HG02798 (cell line): ENCODE measurements at regions not wholly inside any gene's neighbourhood (a gene's known extent, or its start where the extent isn't known, plus 50 kb on each side); places are given as distances from the start of the nearest gene placed in this dataset.
"Not testable (repeated sequence)": the region's sequence is repeated elsewhere in the genome, so short reads cannot be mapped to it uniquely, and the experiment has no call there.

Experiments
- ATAC-seq: cut with Tn5 transposase; IDR thresholded peaks from one replicate; pipeline ENCODE4 v1.9.1; 2021; ENCODE audit warnings: mild to moderate bottlenecking; ENCODE audit not compliant: unreplicated experiment, poor library complexity

DNA sequence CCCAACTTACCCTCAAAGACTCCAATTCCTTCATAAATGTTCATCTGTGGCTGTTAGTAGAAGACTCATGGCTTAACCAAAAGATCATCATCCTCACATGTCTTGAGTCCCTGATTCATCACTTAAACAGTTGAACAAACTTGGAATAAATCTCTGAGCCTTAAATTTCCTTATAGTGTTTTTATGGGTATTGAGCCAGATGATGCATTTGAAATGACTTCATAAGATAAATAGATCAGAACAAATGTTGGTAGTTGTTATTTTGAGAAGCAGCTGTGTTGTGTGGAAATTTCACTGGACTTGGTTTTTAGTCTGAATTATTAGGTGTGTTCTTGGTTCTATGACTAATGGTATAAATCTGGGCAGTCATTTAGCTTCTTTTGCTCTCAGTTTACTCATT is 236.2 kb downstream of the NNT start:
- no peak for ATAC-seq

DNA sequence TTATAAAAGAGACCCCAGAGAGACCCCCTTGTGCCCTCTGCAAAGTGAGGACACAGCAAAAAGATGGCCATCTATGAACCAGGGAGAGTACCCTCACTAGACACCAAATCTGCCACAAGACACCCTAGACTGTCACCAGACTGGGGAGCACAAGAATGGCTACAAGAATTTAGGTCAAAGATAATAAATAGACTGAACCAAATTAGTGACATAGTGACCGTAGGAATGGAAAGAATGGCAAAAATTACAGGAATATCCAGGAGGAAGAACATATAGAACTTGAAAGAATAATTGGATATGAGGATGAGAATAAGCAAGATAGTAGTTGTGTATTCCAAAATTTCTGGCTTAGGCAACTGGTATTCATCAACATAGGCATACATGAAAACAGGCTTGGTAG is 235.0 kb downstream of the NNT start:
- no peak for ATAC-seq

DNA sequence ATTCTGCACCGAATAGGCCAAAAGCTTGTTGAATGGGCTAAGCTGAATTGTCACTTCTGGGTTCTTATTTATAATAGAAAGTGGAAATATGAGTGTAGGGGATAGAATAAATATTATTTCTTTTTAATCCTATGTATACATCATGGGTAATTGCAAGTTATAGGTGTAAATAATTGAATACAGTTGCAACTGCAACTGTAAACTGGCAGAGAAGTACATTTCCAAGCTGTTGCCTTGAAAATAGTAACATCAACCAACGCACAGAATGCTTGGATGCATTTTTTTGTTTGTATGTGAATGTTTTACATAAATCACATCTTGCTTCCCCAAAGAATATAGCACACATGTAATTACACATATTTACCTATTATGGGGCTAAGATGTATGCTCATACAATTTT is 234.1 kb downstream of the NNT start:
- no peak for ATAC-seq

DNA sequence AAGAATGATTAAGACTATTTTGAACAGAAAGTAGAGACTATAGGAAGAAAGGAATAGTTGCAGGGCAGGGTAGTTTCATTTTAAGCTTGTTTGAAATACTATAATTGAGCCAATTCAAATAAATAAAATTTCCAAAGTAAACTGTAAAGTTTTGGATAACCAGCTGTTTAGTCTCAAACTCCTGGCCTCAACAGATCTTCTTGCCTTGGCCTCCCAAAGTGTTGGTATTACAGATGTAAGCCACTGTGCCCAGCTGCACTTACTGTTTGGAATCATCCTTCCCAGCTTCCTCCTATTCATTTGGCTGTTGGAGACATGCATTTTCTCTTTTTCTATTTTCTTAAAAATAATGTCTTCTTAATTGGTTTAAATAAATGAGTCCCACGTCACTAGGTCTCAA is 231.0 kb downstream of the NNT start:
- ATAC-seq, result no peak

DNA sequence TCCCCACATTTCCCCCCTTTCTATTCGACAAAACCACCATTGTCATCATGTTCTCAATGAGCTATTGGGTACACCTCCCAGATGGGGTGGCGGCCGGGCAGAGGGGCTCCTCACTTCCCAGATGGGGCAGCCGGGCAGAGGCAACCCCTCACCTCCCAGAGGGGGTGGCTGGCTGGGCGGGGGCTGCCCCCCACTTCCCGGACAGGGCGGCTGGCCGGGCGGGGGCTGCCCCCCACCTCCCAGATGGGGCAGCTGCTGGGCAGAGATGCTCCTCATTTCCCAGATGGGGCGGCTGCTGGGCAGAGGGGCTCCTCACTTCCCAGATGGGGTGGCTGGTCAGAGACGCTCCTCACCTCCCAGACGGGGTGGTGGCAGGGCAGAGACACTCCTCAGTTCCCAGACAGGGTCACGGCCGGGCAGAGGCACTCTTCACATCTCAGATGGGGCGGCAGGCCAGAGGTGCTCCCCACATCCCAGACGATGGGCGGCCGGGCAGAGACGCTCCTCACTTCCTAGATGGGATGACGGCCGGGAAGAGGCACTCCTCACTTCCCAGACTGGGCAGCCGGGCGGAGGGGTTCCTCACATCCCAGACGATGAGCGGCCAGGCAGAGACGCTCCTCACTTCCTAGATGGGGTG is 221.5 kb downstream of the NNT start:
- not testable (repeated sequence) for ATAC-seq

DNA sequence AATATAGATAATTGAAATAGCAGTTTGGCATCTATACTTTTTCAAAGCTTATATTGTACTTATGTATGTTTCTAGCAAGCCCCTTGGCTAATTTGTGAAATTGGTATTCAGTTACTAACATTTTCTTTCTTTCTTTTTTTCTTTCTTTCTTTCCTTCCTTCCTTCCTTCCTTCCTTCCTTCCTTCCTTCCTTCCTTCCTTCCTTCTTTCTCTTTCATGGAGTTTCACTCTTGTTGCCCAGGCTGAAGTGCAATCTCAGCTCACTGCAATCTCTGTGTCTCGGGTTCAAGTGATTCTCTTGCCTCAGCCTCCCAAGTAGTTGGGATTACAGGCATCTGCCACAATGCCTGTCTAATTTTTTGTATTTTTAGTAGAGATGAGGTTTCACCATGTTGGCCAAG is 215.4 kb downstream of the NNT start:
- ATAC-seq, result not testable (repeated sequence)

DNA sequence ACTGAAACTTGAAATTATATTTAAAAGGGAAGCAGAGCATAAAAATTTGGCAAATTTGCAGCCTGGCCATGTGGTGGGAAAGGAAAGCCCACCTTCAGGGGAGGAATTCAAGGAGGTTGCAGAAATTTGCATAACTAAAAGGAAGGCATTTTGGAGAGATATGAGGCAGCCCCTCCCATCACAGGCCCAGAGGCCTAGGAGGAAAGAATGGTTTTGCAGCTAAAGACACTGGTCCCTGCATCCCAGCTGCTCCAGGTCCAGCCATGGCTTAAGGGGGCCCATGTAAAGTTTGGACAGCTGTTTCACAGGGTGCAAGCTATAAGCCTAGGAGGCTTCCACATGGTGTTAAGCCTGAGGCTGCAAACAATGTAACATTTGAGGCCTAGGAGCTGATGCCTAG is 212.5 kb downstream of the NNT start:
- no peak for ATAC-seq

DNA sequence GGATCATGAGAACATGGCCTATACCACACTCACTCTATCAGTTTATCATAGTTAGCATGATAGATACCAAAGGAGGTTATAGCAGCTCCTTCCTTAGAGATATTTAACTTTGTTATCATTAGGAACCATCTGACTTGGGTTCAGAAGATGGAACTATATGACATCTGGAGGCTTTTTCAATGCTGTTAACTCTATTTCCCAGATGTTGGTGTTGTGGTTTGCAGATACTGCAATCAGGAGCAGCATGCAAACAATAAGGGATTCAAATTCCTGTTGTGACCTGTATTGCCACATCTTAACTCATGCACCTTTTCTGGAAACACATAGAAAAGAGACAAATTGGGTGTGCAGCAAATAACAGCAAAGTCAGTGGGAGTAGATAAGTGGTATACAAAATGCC is 201.7 kb downstream of the NNT start:
- no peak for ATAC-seq

DNA sequence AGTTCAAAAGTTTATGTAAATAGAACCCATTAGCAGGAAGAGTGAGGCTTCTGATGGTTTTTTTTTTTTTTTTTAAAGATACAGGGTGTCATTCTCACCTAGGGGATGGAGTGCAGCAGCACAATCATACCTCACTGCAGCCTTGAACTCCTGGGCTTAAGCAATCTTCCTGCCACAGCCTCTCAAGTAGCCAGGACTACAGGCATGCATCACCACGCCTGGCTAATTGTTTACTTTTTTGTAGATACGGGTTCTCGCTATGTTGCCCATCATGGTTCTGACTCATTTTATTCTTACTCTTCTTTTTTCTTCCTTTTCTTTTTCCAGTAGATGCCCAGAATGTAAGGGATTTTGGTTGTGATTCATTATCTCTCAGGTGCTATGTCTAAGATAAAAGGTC is 201.1 kb downstream of the NNT start:
- ATAC-seq, result no peak

DNA sequence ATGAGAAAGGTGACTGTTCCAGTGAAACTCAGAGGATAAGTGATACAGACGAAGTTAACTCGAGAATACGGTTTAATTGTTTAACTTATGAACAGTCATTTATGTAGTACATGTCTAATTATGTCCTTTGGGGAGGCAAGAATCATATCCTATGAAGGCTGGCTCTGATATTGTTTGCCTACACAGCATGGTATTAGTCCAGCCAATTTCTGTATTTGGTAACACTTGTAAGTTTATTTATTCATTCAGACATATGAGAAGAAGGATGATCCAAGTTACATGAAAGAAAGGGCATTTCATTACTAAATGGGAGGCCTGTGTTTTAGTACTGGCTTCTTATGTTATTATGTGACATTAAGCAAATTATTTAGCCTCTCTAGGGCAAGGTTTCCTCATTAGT is 199.7 kb downstream of the NNT start:
- no peak for ATAC-seq

DNA sequence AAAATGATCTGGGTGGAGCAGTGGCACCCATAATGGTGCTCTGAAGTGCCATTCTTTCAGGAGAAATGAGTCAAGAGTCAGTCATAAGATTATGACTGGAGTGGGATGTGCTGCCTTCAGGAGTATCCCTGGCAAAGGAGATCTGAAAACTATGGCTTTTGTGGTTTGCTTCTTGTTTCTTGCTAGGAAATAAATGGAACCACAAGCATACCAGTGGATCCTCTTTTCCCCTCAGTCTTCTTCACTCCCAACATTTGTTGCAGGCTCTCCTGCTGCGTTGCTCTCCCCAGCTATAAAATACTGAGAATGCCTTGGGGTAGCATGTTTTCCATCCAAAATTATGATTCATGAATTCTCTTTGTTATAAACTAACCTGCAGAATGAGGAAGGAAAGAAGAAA is 199.1 kb downstream of the NNT start:
- ATAC-seq, result no peak

DNA sequence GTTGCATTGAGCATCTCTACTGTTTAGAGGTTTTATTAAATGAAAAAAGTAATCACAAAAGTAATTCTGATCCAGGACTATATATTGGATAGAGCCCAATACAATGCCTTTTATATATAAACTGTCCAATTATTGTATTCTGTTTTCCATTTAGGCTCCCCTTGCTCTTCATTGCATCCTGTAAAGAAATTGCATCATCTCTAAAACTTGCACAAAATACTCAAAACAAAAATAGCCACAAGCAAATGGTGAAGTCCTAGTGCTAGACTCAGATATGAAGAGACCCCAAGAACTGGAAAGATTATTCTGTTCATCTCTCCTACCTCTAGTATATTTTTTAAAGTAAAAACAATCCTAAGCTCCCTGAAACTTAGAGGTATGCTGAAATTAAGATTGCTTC is 195.8 kb downstream of the NNT start:
- ATAC-seq, result no peak

DNA sequence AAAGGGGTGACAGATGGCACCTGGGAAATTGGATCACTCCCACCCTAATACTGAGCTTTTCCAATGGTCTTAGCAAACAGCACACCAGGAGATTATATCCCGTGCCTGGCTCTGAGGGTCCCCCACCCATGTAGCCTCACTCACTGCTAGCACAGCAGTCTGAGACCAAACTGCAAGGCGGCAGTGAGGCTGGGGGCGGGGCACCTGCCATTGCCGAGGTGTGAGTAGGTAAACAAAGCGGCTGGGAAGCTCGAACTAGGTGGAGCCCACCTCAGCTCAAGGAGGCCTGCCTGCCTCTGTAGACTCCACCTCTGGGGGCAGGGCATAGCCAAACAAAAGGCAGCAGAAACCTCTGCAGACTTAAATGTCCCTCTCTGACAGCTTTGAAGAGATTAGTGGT is 188.9 kb downstream of the NNT start:
- ATAC-seq, result not testable (repeated sequence)

DNA sequence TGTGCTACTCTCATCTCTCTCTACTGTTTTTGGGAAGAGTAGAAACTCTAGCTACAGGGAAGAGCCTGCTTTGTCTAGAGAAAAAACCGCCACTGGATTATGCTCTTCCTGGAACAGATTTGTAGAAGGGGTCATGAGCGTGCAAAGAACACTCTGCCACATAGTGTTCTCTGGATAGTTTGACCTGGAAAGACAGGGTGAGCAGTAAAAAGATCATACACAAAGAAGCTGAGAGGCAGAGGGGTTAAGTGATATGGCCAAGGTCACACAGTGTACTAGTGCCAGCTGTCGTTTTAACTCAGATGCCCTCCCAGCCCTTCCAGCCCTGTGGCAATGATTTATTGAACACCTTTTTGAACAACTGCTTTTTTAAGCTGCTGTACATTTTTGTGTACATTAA is 182.2 kb downstream of the NNT start:
- no peak for ATAC-seq

DNA sequence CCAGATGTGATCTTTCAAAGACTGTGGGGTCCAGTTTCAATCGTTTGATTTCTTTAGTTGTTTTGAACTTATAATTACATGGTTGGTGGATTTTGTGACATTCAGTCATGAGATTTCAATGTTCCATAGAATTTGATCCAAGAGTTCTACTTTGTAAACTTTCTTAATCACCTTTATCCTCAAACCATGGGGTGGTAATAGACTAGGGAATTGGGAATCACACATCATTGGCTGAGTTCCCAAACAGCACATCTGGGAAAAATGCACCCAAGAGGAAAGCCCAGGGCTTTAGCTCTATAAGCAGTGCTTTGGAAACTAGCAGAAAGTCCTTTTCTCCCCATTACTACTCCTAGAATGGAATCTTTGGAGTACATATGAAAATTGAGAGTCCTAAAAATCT is 177.6 kb downstream of the NNT start:
- no peak for ATAC-seq

DNA sequence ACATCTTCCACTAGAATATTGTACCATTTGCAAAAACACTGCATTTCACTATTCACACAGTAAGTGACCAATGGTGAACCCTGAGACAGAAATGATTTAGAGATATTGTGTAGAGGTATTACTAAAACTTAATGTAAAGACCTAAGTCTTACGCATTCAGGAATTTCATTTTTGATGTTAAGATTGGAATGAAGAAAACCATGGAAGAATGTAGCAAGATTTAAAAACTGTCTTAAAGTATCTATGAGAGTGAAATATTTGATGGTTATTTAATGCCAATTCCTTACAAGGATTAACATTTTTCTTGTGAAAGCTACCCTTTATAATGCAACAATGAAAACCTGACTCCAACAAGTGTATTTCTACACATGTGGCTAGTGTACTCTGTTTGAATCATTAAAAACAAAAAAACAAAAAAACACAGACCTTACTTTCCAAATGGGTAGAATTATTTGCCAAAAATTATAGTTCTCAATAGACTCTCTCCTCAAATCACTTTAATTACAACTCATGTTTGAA is 172.0 kb downstream of the NNT start:
- ATAC-seq, result no peak

DNA sequence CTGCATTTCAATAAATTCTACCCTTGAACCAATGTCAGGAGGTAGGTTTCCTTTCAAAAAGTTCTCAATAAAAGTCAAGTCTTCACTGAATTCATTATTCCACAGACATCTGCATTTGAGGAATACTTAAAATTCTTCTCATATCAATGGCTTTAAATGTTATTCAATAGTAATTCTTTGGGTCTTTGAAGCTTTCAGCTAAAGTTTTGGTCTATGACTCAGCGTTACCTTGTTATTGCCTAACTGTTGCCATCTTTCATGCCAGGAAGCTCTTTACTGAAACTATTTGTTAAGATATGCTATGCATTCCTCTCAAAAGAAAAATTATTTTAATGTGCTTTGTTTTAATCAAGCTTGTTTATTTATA is 170.5 kb downstream of the NNT start:
- no peak for ATAC-seq

DNA sequence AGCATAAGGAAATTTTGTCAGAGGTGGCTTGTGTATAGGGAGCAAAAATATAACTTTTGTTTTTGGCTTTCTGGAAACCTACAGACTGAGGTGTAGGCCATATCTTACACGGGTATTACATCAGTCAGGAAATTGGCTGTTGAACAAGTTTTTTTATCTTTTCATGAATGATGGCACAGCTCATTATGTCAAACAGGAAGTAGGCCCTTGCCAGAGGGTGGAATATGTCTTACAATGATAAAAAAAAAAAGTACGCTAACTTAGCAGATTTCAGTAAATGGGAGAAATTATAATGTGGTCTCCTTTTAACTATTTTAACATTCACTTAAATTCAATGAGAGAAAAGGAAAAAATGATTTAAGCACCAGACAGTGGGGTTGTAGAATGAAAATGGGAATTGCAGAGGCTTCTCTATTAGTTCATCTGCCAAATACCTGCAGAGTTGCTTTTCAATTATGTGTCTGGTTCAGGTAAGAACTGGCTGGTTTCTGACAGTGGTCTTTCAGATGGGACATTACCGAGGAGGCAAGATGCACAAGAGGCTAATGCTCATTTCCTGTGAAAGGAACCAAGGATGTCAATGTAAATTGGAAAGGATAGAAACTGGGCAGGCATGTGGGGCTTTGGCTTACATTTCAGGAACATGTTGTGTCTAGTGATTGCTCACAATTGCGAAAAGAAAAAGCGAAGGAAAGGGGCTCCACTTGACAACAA is 169.9 kb downstream of the NNT start:
- ATAC-seq, result no peak

DNA sequence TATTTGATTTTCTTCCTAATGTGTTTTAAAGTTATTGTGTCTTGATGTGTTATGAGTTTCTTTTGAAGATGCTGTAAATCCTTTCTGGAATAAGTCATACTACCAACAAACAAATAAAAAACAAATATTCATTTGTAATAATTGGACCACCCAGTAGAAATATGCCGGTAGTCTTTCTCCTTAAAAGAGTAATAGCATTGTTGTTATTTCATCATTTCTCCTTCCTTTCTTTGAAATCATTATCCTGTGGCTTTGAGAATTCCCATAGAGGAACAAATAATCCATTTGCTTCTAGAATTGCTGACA is 169.4 kb downstream of the NNT start:
- no peak for ATAC-seq

DNA sequence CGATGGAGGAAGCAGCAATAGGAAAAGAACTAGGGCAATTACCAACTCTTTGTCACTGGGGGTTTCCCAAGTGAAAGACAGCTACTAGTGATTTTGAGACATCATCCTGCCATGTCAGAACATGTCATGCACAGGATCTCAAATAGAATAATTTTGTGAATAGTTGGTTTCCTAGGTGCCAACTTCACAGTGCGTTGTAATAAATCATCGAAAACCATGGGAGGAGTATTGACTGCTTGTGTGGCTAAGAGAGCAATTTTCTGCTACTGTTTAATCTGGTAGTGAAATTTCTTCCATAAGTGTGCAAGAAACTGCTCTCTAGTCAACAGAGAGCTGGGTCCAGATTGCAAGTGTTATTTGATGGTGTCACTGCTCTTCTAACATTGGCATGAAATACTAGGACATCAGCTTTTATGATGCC is 168.6 kb downstream of the NNT start:
- no peak for ATAC-seq

DNA sequence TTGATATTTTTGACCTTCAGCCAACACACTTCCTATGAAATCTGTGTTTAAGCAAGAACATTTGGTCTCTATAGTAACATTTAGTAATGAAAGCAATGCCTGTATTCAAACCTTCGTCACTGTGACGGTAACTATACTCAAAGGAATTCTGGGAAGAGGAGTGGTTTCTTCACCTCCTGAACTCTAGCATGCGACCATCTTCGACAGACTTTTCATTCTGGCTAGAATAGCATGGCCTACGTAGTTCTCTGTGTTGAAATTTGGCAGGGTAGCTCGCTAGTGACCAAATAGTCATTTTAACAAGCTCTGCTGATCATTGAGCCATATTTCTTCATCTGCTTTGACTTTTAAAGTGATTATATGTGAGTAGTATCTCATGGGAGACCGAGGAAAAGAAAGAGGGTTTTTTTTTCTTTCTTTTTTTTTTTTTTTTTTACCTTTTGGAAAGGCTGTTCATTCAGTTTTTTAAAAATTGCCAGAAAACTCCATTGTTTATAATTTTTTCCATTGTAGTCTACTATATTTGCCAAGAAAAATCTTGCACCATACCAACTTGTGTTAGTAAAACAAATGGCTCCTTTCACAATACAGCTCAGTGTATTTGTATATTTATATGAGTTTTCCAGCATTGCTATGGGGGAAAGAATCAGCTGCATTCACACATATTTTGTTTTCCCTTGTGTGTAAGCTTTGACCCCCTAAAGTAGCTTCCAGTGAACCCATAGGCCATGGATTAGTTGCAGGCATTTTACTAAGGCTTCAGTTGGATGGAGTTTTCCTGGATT is 166.8 kb downstream of the NNT start:
- no peak for ATAC-seq
